ENCODE measurements at regions not wholly inside any gene's neighbourhood (a gene's known extent, or its start where the extent isn't known, plus 50 kb on each side); places are given as distances from the start of the nearest gene placed in this dataset.

DNA sequence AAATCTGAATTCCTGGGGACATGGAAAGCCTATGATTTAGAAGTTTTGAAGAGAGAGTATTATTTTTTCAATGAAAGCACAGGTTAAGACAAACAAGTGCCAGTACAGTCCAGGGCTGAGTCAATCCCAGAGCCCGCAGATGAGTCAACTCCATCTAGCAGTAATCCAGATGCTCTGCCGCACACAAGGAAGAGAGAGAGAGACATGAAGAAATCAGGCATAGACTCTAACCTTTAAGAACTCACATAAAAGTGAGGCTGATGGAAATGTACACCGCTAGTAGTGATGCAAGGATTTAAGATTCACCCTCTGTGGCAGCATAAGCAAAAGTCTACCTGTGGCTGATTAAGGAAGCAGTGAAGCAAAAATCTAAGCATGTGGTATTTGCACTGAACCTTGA, 651.5 kb downstream of the TNS3 start:
- H3K27ac ChIP-seq, result no peak overlapping the region
- TF ChIP-seq, protein P1, sequence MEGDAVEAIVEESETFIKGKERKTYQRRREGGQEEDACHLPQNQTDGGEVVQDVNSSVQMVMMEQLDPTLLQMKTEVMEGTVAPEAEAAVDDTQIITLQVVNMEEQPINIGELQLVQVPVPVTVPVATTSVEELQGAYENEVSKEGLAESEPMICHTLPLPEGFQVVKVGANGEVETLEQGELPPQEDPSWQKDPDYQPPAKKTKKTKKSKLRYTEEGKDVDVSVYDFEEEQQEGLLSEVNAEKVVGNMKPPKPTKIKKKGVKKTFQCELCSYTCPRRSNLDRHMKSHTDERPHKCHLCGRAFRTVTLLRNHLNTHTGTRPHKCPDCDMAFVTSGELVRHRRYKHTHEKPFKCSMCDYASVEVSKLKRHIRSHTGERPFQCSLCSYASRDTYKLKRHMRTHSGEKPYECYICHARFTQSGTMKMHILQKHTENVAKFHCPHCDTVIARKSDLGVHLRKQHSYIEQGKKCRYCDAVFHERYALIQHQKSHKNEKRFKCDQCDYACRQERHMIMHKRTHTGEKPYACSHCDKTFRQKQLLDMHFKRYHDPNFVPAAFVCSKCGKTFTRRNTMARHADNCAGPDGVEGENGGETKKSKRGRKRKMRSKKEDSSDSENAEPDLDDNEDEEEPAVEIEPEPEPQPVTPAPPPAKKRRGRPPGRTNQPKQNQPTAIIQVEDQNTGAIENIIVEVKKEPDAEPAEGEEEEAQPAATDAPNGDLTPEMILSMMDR (IDR thresholded peaks at IDR 0.05), result no peak
- H3K4me3 ChIP-seq, result no peak overlapping the region
- intact Hi-C loops (cut with DNase I), result no loop called here
- H3K4me1 ChIP-seq, result peaks cover 0 to 13% of the 10 kb centered on the region in 2 donors
- ATAC-seq, result peak; percentile 55
- no peaks in the 10 kb centered on the region for H3K36me3 ChIP-seq
- DNase-seq, result no peak
- H3K9me3 ChIP-seq, result peaks cover 0 to 3% of the 10 kb centered on the region in 2 donors
- H3K27me3 ChIP-seq, result no peaks in the 10 kb centered on the region

DNA sequence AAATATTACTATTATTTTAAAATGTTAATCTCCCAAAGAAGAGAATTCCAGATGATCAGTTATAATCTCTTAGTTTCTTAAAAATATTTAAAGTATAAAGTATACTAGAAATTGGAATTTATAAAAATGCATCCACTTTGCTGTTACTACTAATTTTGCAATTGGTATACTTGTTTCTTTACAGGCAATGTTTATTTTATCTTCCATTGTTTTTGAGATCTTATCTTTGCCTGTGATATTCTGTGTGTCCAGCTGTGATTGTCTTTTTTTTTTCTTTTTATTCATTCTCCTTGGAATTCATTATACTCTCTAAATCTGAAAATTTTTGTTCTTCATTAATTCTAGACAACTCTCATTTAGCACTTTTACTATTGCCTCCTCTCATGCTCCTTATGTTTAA, 652.6 kb downstream of the TNS3 start:
- DNase-seq (no peak), ATAC-seq (no peak)
- Histone ChIP-seq H3K27me3 (no peaks in the 10 kb centered on the region), H3K9me3 (peaks cover 0 to 3% of the 10 kb centered on the region in 2 donors), H3K36me3 (no peaks in the 10 kb centered on the region), H3K27ac (no peak overlapping the region), H3K4me3 (no peak overlapping the region), H3K4me1 (peaks cover 0 to 13% of the 10 kb centered on the region in 2 donors)
- TF ChIP-seq, protein P1 (IDR thresholded peaks at IDR 0.05), result no peak
- intact Hi-C loops (cut with DNase I), result no loop called here

DNA sequence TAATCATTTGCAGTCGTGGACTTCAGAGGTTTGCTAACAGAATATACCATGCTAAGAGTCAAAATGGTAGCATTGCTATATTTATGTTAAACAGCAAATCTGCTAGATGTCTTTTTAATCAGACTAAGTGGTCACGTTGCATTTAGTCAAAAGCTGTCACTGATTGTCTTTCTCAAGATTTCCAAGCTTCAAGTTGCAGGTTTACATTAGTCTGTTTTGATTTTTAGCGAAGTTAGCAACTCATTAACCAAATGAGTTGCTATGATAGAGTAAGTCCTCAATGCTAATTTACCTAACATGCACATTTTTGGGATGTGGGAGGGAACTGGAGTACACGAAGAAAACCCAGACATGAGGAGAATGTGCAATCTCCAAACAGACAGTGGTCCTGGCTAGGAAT, 653.2 kb downstream of the TNS3 start:
- peaks cover 0 to 7% of the 10 kb centered on the region in 2 donors for H3K4me1 ChIP-seq
- peaks cover 0 to 3% of the 10 kb centered on the region in 2 donors for H3K9me3 ChIP-seq
- H3K36me3 ChIP-seq, result no peaks in the 10 kb centered on the region
- no peak overlapping the region for H3K27ac ChIP-seq
- TF ChIP-seq, protein P1 (IDR thresholded peaks at IDR 0.05), result no peak
- no peaks in the 10 kb centered on the region for H3K27me3 ChIP-seq
- H3K4me3 ChIP-seq, result no peak overlapping the region
- no peak for ATAC-seq
- intact Hi-C loops (cut with DNase I), result no loop called here
- DNase-seq, result no peak

DNA sequence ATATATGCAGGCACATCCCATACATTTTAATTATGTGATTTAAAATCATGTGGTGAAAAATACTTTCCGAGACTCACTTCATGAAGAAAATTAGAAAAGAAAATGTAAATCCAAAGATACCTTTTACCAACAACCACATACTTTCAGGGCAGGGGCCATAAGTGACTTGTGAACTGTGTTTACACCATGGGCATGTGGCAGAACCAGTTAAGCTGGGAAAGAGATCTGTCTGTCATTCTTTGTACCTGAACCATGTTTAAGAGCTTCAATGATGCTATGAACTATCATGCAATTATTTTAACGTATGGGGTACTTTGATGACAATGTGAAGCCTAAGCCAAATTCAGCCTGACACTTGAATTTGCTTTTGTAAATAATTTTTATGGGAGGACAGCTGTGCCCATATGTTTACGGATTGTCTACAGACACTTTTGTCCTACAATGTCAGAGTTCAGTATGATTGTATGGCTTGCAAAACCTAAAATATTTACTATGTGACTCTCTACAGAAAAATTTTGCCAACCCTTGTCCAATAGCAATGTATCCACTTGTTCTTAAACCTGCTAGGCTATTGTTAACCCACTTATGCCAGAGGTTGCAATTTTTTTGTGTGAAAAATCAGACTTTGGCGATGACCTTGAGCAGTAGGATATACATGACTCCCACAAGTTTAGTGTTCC, 654.6 kb downstream of the TNS3 start:
- Histone ChIP-seq H3K27me3 (no peaks in the 10 kb centered on the region), H3K4me3 (no peak overlapping the region), H3K4me1 (no peaks in the 10 kb centered on the region), H3K27ac (no peak overlapping the region), H3K9me3 (peaks cover 0 to 3% of the 10 kb centered on the region in 2 donors), H3K36me3 (no peaks in the 10 kb centered on the region)
- intact Hi-C loops (cut with DNase I), result no loop called here
- DNase-seq (no peak), ATAC-seq (no peak)
- TF ChIP-seq, protein P1 (IDR thresholded peaks at IDR 0.05), result no peak

DNA sequence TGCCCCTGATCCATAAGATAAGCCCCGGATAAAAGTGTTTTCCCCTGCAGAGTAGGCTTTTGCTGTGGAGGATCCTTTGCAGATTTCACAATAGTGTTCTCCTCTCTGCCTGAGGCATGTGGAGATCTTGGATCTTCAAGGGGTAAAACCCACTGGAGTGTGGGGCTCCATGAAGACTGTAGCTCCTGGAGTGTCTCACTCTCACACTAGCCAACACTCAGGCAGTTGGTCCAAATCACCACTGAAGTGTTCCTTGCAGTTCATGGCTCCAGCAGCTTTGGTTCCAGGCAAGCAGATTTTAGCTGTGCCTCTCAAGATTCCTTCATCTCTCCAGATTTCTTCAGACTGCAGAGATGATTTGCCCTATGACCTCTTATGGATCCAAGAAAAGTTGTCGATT, 665.3 kb downstream of the TNS3 start:
- H3K9me3 ChIP-seq, result peaks cover 0 to 6% of the 10 kb centered on the region in 2 donors
- H3K27ac ChIP-seq, result no peak overlapping the region
- intact Hi-C loops (cut with DNase I), result no loop called here
- ATAC-seq (no peak), DNase-seq (no peak)
- no peaks in the 10 kb centered on the region for H3K4me1 ChIP-seq
- H3K4me3 ChIP-seq, result no peak overlapping the region
- H3K27me3 ChIP-seq, result no peaks in the 10 kb centered on the region
- TF ChIP-seq, protein P1 (IDR thresholded peaks at IDR 0.05), result no peak
- H3K36me3 ChIP-seq, result no peaks in the 10 kb centered on the region

All from left lung (tissue), 4 donors.